GM23248 (cell line): ENCODE measurements at regions not wholly inside any gene's neighbourhood (a gene's known extent, or its start where the extent isn't known, plus 50 kb on each side); places are given as distances from the start of the nearest gene placed in this dataset.

ENCODE experiments used
- DNase-seq: peaks from one replicate; pipeline ENCODE4 v3.0.0-alpha.2; 2015
- H2AFZ ChIP-seq: fragments of 200-600 bp; sonication (generic); 2 replicates; pipeline ENCODE4 v1.6.1; 2016; ENCODE audit warnings: antibody characterized with exemption
- H3F3A ChIP-seq: fragments of 200-600 bp; sonication (generic); 2 replicates; pipeline ENCODE4 v1.6.1; 2016; ENCODE audit warnings: mild to moderate bottlenecking, antibody characterized with exemption, mixed run types; ENCODE audit not compliant: insufficient read depth
- H3K27ac ChIP-seq: fragments of 200-600 bp; sonication (generic); 2 replicates; pipeline ENCODE4 v1.5.1; 2016; ENCODE audit warnings: mild to moderate bottlenecking
- H3K27me3 ChIP-seq: fragments of 200-600 bp; sonication (generic); replicated peaks from 2 replicates; pipeline ENCODE4 v1.6.1; 2016; ENCODE audit warnings: mild to moderate bottlenecking; ENCODE audit not compliant: insufficient read depth
- H3K36me3 ChIP-seq: fragments of 200-600 bp; sonication (generic); 2 replicates; pipeline ENCODE4 v1.6.1; 2016; ENCODE audit warnings: low read depth, mild to moderate bottlenecking
- H3K4me1 ChIP-seq: fragments of 200-600 bp; sonication (generic); 2 replicates; pipeline ENCODE4 v1.6.1; 2016; ENCODE audit warnings: mild to moderate bottlenecking; ENCODE audit not compliant: insufficient read depth
- H3K4me2 ChIP-seq: fragments of 200-600 bp; sonication (generic); one replicate; pipeline ENCODE4 v1.6.1; 2016; ENCODE audit warnings: mild to moderate bottlenecking; ENCODE audit not compliant: unreplicated experiment
- H3K4me3 ChIP-seq: fragments of 200-600 bp; sonication (generic); 2 replicates; pipeline ENCODE4 v1.5.1; 2016; ENCODE audit warnings: mild to moderate bottlenecking
- H3K79me2 ChIP-seq: fragments of 200-600 bp; sonication (generic); 2 replicates; pipeline ENCODE4 v1.6.1; 2016; ENCODE audit warnings: mild to moderate bottlenecking; ENCODE audit not compliant: insufficient read depth
- H3K9ac ChIP-seq: fragments of 200-600 bp; sonication (generic); 2 replicates; pipeline ENCODE4 v1.6.1; 2016; ENCODE audit warnings: mild to moderate bottlenecking
- H3K9me2 ChIP-seq: fragments of 200-600 bp; sonication (generic); 2 replicates; pipeline ENCODE4 v1.6.1; 2016; ENCODE audit warnings: mixed run types, mild to moderate bottlenecking, moderate library complexity; ENCODE audit not compliant: insufficient read depth
- H3K9me3 ChIP-seq: fragments of 200-600 bp; sonication (generic); one replicate; pipeline ENCODE4 v1.6.1; 2017; ENCODE audit warnings: low read depth
- H4K20me1 ChIP-seq: fragments of 200-600 bp; sonication (generic); 2 replicates; pipeline ENCODE4 v1.6.0; 2016; ENCODE audit not compliant: insufficient read depth
- EZH2 ChIP-seq: fragments of 200-600 bp; sonication (generic); IDR thresholded peaks from 2 replicates; pipeline ENCODE4 v1.6.1; 2018; ENCODE audit warnings: antibody characterized with exemption, mild to moderate bottlenecking; ENCODE audit not compliant: insufficient read depth, poor library complexity, severe bottlenecking
- EZH2phosphoT487 ChIP-seq: fragments of 200-600 bp; sonication (generic); IDR thresholded peaks from 2 replicates; pipeline ENCODE4 v1.6.1; 2018; ENCODE audit warnings: antibody characterized with exemption, moderate library complexity, mild to moderate bottlenecking, low read depth; ENCODE audit not compliant: insufficient read depth
- WGBS, 2 experiments: methylation state at CpG; one replicate each; pipeline ENCODE4 v1.1.6; 2015 to 2017; ENCODE audit warnings: low lambda C conversion rate in 2 of 2, low coverage in 1 of 2; ENCODE audit errors: missing lambda C conversion rate in 2 of 2; 5-methylcytosine and 5-hydroxymethylcytosine counted together
- in situ Hi-C: fragments of 300-500 bp; cut with MboI; formaldehyde crosslinking; loops from 2 replicates; pipeline ENCODE4 v1.15.0; 2020

GRCh38 chr2:107093426-107093957 lies 207.5 kb upstream of the ST6GAL2 start:
- DNase-seq = no peak
- no peaks in the 10 kb centered on the region for H3K4me1 ChIP-seq
- H2AFZ ChIP-seq = no peak overlapping the region
- H3K79me2 ChIP-seq = no peaks in the 10 kb centered on the region
- TF ChIP-seq EZH2phosphoT487 = no peak
- TF ChIP-seq EZH2 = no peak
- H3K9me3 ChIP-seq = no peaks in the 10 kb centered on the region
- no peaks in the 10 kb centered on the region for H3F3A ChIP-seq
- no peaks in the 10 kb centered on the region for H4K20me1 ChIP-seq
- H3K4me3 ChIP-seq = no peak overlapping the region
- H3K9ac ChIP-seq = no peak overlapping the region
- H3K27ac ChIP-seq = no peak overlapping the region
- 41 to 48% methylated on average over 4 of the region's 4 CpGs for WGBS, 2 experiments
- no peak overlapping the region for H3K4me2 ChIP-seq
- no peaks in the 10 kb centered on the region; the same call in 1 of the 2 replicates for H3K27me3 ChIP-seq
- no peaks in the 10 kb centered on the region for H3K36me3 ChIP-seq
- in situ Hi-C loops = no loop called here
- H3K9me2 ChIP-seq = no peaks in the 10 kb centered on the region

- no peaks in the 10 kb centered on the region for H4K20me1 ChIP-seq
- no peak overlapping the region for H3K4me2 ChIP-seq
- no peak overlapping the region for H3K27ac ChIP-seq
- no peaks in the 10 kb centered on the region; the same call in 1 of the 2 replicates for H3K27me3 ChIP-seq
- no peaks in the 10 kb centered on the region for H3K4me1 ChIP-seq
- H3K9me3 ChIP-seq = no peaks in the 10 kb centered on the region
- H3K36me3 ChIP-seq = no peaks in the 10 kb centered on the region
- H3F3A ChIP-seq = no peaks in the 10 kb centered on the region
- H3K9me2 ChIP-seq = no peaks in the 10 kb centered on the region
- in situ Hi-C loops = no loop called here
- no peak for TF ChIP-seq EZH2phosphoT487
- no peak for TF ChIP-seq EZH2
- no peak overlapping the region for H2AFZ ChIP-seq
- H3K9ac ChIP-seq = no peak overlapping the region
- no peak overlapping the region for H3K4me3 ChIP-seq
- WGBS, 2 experiments = 15% methylated on average over 4 of the region's 4 CpGs
- no peak for DNase-seq
- no peaks in the 10 kb centered on the region for H3K79me2 ChIP-seq
Observed at GRCh38 chr2:107094450-107094986, 208.6 kb upstream of the ST6GAL2 start.

- in situ Hi-C loops = no loop called here
- H3K9me2 ChIP-seq = no peaks in the 10 kb centered on the region
- H4K20me1 ChIP-seq = no peaks in the 10 kb centered on the region
- no peaks in the 10 kb centered on the region for H3K79me2 ChIP-seq
- no peaks in the 10 kb centered on the region for H3K9me3 ChIP-seq
- no peak overlapping the region for H3K27ac ChIP-seq
- H3K4me2 ChIP-seq = no peak overlapping the region
- TF ChIP-seq EZH2 (no peak), EZH2phosphoT487 (no peak)
- H2AFZ ChIP-seq = no peak overlapping the region
- no peak for DNase-seq
- H3K27me3 ChIP-seq = no peaks in the 10 kb centered on the region
- 48 to 60% methylated on average over 8 of the region's 8 CpGs for WGBS, 2 experiments
- H3K36me3 ChIP-seq = no peaks in the 10 kb centered on the region
- no peaks in the 10 kb centered on the region for H3F3A ChIP-seq
- no peaks in the 10 kb centered on the region for H3K4me1 ChIP-seq
- H3K9ac ChIP-seq = no peak overlapping the region
- no peak overlapping the region for H3K4me3 ChIP-seq
Observed at GRCh38 chr2:107102176-107102575, 216.2 kb upstream of the ST6GAL2 start.

- Histone ChIP-seq H2AFZ (no peak overlapping the region), H3K9me3 (no peaks in the 10 kb centered on the region), H3K79me2 (no peaks in the 10 kb centered on the region), H4K20me1 (no peaks in the 10 kb centered on the region), H3F3A (no peaks in the 10 kb centered on the region), H3K4me1 (no peaks in the 10 kb centered on the region), H3K36me3 (no peaks in the 10 kb centered on the region), H3K9ac (no peak overlapping the region), H3K27ac (no peak overlapping the region), H3K9me2 (no peaks in the 10 kb centered on the region), H3K27me3 (no peaks in the 10 kb centered on the region), H3K4me2 (no peak overlapping the region), H3K4me3 (no peak overlapping the region)
- no peak for DNase-seq
- no peak for TF ChIP-seq EZH2phosphoT487
- TF ChIP-seq EZH2 = no peak
- 5 to 11% methylated on average over 2 of the region's 2 CpGs for WGBS, 2 experiments
- in situ Hi-C loops = no loop called here
Observed at GRCh38 chr2:107107351-107107750, 221.4 kb upstream of the ST6GAL2 start.

- in situ Hi-C loops = no loop called here
- no peaks in the 10 kb centered on the region for H3K36me3 ChIP-seq
- no peak overlapping the region for H3K27ac ChIP-seq
- no peaks in the 10 kb centered on the region for H3F3A ChIP-seq
- 12 to 13% methylated on average over 2 of the region's 2 CpGs for WGBS, 2 experiments
- H3K4me1 ChIP-seq = no peaks in the 10 kb centered on the region
- no peak overlapping the region for H3K9ac ChIP-seq
- peak; percentile 4 for DNase-seq
- H3K4me2 ChIP-seq = no peak overlapping the region
- H3K9me3 ChIP-seq = no peaks in the 10 kb centered on the region
- H3K27me3 ChIP-seq = no peaks in the 10 kb centered on the region
- H2AFZ ChIP-seq = no peak overlapping the region
- no peaks in the 10 kb centered on the region for H3K9me2 ChIP-seq
- no peaks in the 10 kb centered on the region for H4K20me1 ChIP-seq
- H3K4me3 ChIP-seq = no peak overlapping the region
- TF ChIP-seq EZH2 (no peak), EZH2phosphoT487 (no peak)
- no peaks in the 10 kb centered on the region for H3K79me2 ChIP-seq
Observed at GRCh38 chr2:107108556-107108955, 222.6 kb upstream of the ST6GAL2 start.
